Karpas-422 (cell line): ENCODE measurements at regions not wholly inside any gene's neighbourhood (a gene's known extent, or its start where the extent isn't known, plus 50 kb on each side); places are given as distances from the start of the nearest gene placed in this dataset.
A peak's percentile ranks its signal among the peaks of the same experiment; 100 is the strongest.

Source experiments
- DNase-seq: peaks from one replicate; pipeline ENCODE4 v3.0.0-alpha.2; 2015
- H2AFZ ChIP-seq: fragments of 200-600 bp; sonication (generic); 2 replicates; pipeline ENCODE4 v1.6.1; 2014; ENCODE audit warnings: antibody characterized with exemption, low read length, mixed read lengths
- H3K27ac ChIP-seq: fragments of 200-600 bp; sonication (generic); 2 replicates; pipeline ENCODE4 v1.5.1; 2014; ENCODE audit warnings: mild to moderate bottlenecking, low read length, moderate library complexity
- H3K27me3 ChIP-seq: fragments of 200-600 bp; sonication (generic); 2 replicates; pipeline ENCODE4 v1.6.1; 2014; ENCODE audit warnings: low read length, mixed read lengths
- H3K36me3 ChIP-seq: fragments of 200-600 bp; sonication (generic); 2 replicates; pipeline ENCODE4 v1.6.1; 2014; ENCODE audit warnings: low read length, mixed read lengths; ENCODE audit not compliant: insufficient read depth
- H3K4me1 ChIP-seq: fragments of 200-600 bp; sonication (generic); 2 replicates; pipeline ENCODE4 v1.6.1; 2014; ENCODE audit warnings: mild to moderate bottlenecking, low read length, mixed read lengths
- H3K4me2 ChIP-seq: fragments of 200-600 bp; sonication (generic); 2 replicates; pipeline ENCODE4 v1.6.1; 2014; ENCODE audit warnings: low read length, low read depth, mild to moderate bottlenecking; ENCODE audit not compliant: poor library complexity, severe bottlenecking
- H3K4me3 ChIP-seq: fragments of 200-600 bp; sonication (generic); 2 replicates; pipeline ENCODE4 v1.5.1; 2014; ENCODE audit warnings: mild to moderate bottlenecking, antibody characterized with exemption, low read length, mixed read lengths
- H3K79me2 ChIP-seq: fragments of 200-600 bp; sonication (generic); 2 replicates; pipeline ENCODE4 v1.6.1; 2014; ENCODE audit warnings: mild to moderate bottlenecking, low read length, mixed read lengths
- H3K9ac ChIP-seq: fragments of 200-600 bp; sonication (generic); 2 replicates; pipeline ENCODE4 v1.6.0; 2014; ENCODE audit warnings: low read length
- H3K9me2 ChIP-seq: fragments of 200-600 bp; sonication (generic), shearing (Covaris generic); replicated peaks from 2 replicates; pipeline ENCODE4 v1.6.0; 2014; ENCODE audit warnings: mild to moderate bottlenecking, low read length, moderate library complexity; ENCODE audit not compliant: insufficient read depth
- H3K9me3 ChIP-seq: fragments of 300-700, 200-600 bp; sonication (generic); 2 replicates; pipeline ENCODE4 v1.6.1; 2014; ENCODE audit warnings: low read length, mixed read lengths
- H4K20me1 ChIP-seq: fragments of 200-600 bp; sonication (generic); 2 replicates; pipeline ENCODE4 v1.6.1; 2014; ENCODE audit warnings: mild to moderate bottlenecking, antibody characterized with exemption, low read length, low read depth; ENCODE audit not compliant: insufficient read depth

- no peak for DNase-seq
- no peak overlapping the region for H3K4me2 ChIP-seq
- no peaks in the 10 kb centered on the region for H3K4me1 ChIP-seq
- H2AFZ ChIP-seq: no peak overlapping the region
- H3K4me3 ChIP-seq: no peak overlapping the region
- H3K27ac ChIP-seq: no peak overlapping the region
- H3K9me2 ChIP-seq: no peaks in the 10 kb centered on the region
- H3K27me3 ChIP-seq: no peaks in the 10 kb centered on the region
- no peaks in the 10 kb centered on the region for H3K9me3 ChIP-seq
- no peak overlapping the region for H3K9ac ChIP-seq
- no peaks in the 10 kb centered on the region for H3K79me2 ChIP-seq
- no peaks in the 10 kb centered on the region for H3K36me3 ChIP-seq
- no peaks in the 10 kb centered on the region for H4K20me1 ChIP-seq
These were observed 2412.4 kb downstream of the PCDH9 start for GRCh38 chr13:64817691-64818090.

GRCh38 chr13:64810750-64811149 lies 2419.4 kb downstream of the PCDH9 start:
- Histone ChIP-seq H3K27me3 (no peaks in the 10 kb centered on the region), H3K4me1 (no peaks in the 10 kb centered on the region), H3K9me3 (peaks cover 9% of the 10 kb centered on the region; the same call in 1 of the 2 replicates), H3K27ac (no peak overlapping the region), H3K9me2 (no peaks in the 10 kb centered on the region), H3K79me2 (no peaks in the 10 kb centered on the region), H3K4me2 (no peak overlapping the region), H3K4me3 (no peak overlapping the region), H3K36me3 (no peaks in the 10 kb centered on the region), H4K20me1 (no peaks in the 10 kb centered on the region), H2AFZ (0 out of 2 replicates have a peak overlapping the region, but pooled peaks have one; percentile 14), H3K9ac (no peak overlapping the region)
- DNase-seq: no peak

GRCh38 chr13:64808704-64809103 lies 2421.4 kb downstream of the PCDH9 start:
- no peaks in the 10 kb centered on the region for H3K79me2 ChIP-seq
- H2AFZ ChIP-seq: no peak overlapping the region
- H3K9me3 ChIP-seq: peaks cover 9% of the 10 kb centered on the region; the same call in 1 of the 2 replicates
- no peaks in the 10 kb centered on the region for H4K20me1 ChIP-seq
- no peaks in the 10 kb centered on the region for H3K36me3 ChIP-seq
- no peak overlapping the region for H3K4me3 ChIP-seq
- H3K4me1 ChIP-seq: no peaks in the 10 kb centered on the region
- no peaks in the 10 kb centered on the region for H3K9me2 ChIP-seq
- H3K27me3 ChIP-seq: no peaks in the 10 kb centered on the region
- no peak overlapping the region for H3K4me2 ChIP-seq
- no peak overlapping the region for H3K27ac ChIP-seq
- H3K9ac ChIP-seq: no peak overlapping the region
- DNase-seq: no peak

DNA sequence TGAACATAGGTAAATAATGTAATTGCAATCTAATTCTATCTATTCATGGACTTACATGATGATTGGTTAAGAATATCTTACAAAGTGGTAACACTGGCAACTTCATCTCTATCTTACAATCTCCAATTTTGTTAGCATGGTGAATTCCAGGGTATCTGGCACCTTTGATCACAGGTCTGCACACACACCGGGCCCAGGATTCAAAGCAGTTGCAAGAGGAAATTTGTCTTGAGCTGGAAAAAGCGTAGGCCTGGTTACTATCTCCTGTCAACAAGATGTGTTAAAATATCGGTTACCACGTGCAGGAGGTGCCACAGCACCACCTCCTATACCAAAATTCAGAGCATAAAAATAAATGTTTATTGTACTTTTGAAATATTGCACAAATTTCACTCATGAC lies 2428.4 kb downstream of the PCDH9 start:
- H3K27me3 ChIP-seq: no peaks in the 10 kb centered on the region
- H3K79me2 ChIP-seq: no peaks in the 10 kb centered on the region
- no peaks in the 10 kb centered on the region for H3K36me3 ChIP-seq
- no peak overlapping the region for H3K4me2 ChIP-seq
- H3K9ac ChIP-seq: no peak overlapping the region
- H3K27ac ChIP-seq: no peak overlapping the region
- no peaks in the 10 kb centered on the region for H4K20me1 ChIP-seq
- no peak overlapping the region for H3K4me3 ChIP-seq
- H3K9me3 ChIP-seq: no peaks in the 10 kb centered on the region
- H3K4me1 ChIP-seq: no peaks in the 10 kb centered on the region; the same call in 1 of the 2 replicates
- H2AFZ ChIP-seq: no peak overlapping the region
- no peak for DNase-seq
- no peaks in the 10 kb centered on the region for H3K9me2 ChIP-seq

DNA sequence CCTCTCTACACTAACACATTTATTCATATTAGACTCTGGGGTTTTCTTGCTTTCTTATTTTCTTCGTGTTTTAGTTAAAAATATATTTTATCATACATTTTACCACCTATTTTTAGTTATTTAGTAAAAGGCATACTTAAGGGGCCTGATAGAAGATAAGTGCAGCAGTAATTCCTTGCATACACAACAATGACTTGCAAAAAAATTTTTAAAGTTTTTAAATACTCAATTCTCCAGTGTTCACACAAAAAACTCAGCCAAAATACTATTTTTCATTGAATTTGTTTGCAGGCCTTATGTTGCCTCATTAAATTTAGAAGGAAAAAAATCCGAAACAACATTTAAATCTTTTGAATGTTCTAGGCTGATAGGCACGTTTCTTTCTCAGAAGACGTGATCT lies 2431.7 kb downstream of the PCDH9 start:
- Histone ChIP-seq H3K4me2 (no peak overlapping the region), H3K4me1 (no peaks in the 10 kb centered on the region; the same call in 1 of the 2 replicates), H3K27ac (no peak overlapping the region), H4K20me1 (no peaks in the 10 kb centered on the region), H3K4me3 (no peak overlapping the region), H3K79me2 (no peaks in the 10 kb centered on the region), H3K9me3 (no peaks in the 10 kb centered on the region), H3K27me3 (no peaks in the 10 kb centered on the region), H3K9ac (no peak overlapping the region), H3K9me2 (no peaks in the 10 kb centered on the region), H3K36me3 (no peaks in the 10 kb centered on the region), H2AFZ (peak overlapping the region; percentile 80)
- no peak for DNase-seq

DNA sequence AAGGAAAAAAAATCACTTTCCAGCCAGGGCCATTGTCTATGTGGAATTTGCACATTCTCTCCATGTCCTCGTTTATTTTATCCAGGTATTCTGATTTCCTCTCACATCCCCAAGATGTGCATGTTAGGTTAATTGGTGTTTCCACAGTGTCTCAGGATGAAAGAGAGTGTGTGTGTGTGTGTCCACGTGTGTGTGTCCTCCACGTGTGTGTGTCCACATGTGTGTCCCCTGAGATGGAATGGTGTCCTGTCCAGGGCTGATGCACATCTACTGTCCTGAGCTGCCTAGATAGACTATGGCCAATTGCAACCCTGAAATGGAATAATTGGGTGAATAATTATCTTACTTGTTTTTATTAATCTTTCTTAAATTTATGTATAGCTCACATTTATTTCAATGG lies 2436.5 kb downstream of the PCDH9 start:
- Histone ChIP-seq H3K4me1 (no peaks in the 10 kb centered on the region; the same call in 1 of the 2 replicates), H3K79me2 (no peaks in the 10 kb centered on the region), H2AFZ (no peak overlapping the region), H4K20me1 (no peaks in the 10 kb centered on the region), H3K27me3 (no peaks in the 10 kb centered on the region), H3K9me2 (no peaks in the 10 kb centered on the region), H3K4me3 (no peak overlapping the region), H3K9me3 (no peaks in the 10 kb centered on the region), H3K27ac (no peak overlapping the region), H3K36me3 (no peaks in the 10 kb centered on the region), H3K4me2 (no peak overlapping the region), H3K9ac (no peak overlapping the region)
- DNase-seq: no peak

- Histone ChIP-seq H3K9me2 (no peaks in the 10 kb centered on the region), H3K79me2 (no peaks in the 10 kb centered on the region), H3K9me3 (no peaks in the 10 kb centered on the region), H3K4me2 (no peak overlapping the region), H3K36me3 (no peaks in the 10 kb centered on the region), H3K4me1 (no peaks in the 10 kb centered on the region), H3K4me3 (no peak overlapping the region), H3K27me3 (no peaks in the 10 kb centered on the region), H2AFZ (no peak overlapping the region), H4K20me1 (no peaks in the 10 kb centered on the region), H3K27ac (no peak overlapping the region), H3K9ac (no peak overlapping the region)
- DNase-seq: no peak
These were observed 2437.0 kb downstream of the PCDH9 start for GRCh38 chr13:64793131-64793530.

DNA sequence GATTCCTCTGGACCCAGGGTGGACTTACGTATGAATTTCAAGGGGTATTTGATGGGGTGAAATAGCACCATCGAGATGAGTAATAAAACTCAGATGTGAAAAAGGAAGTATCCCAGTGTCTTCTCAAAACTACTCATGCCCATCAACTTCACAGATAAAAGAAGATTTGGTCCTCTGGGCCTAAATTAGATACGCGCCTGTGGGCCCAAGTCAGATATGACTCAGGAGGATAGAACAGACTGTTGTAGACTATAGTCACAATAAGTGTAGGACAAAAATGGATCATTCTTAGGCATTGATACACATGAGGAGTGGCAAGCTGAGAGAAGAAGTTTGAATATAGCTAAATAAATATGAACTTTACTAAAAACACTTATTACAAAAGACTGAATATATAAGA lies 2438.8 kb downstream of the PCDH9 start:
- no peaks in the 10 kb centered on the region for H3K36me3 ChIP-seq
- no peak overlapping the region for H3K9ac ChIP-seq
- H3K27ac ChIP-seq: no peak overlapping the region
- no peaks in the 10 kb centered on the region for H3K27me3 ChIP-seq
- no peak for DNase-seq
- H3K9me3 ChIP-seq: no peaks in the 10 kb centered on the region
- no peaks in the 10 kb centered on the region for H3K79me2 ChIP-seq
- H4K20me1 ChIP-seq: no peaks in the 10 kb centered on the region
- H2AFZ ChIP-seq: no peak overlapping the region
- H3K4me3 ChIP-seq: no peak overlapping the region
- H3K9me2 ChIP-seq: no peaks in the 10 kb centered on the region
- no peak overlapping the region for H3K4me2 ChIP-seq
- no peaks in the 10 kb centered on the region for H3K4me1 ChIP-seq

DNA sequence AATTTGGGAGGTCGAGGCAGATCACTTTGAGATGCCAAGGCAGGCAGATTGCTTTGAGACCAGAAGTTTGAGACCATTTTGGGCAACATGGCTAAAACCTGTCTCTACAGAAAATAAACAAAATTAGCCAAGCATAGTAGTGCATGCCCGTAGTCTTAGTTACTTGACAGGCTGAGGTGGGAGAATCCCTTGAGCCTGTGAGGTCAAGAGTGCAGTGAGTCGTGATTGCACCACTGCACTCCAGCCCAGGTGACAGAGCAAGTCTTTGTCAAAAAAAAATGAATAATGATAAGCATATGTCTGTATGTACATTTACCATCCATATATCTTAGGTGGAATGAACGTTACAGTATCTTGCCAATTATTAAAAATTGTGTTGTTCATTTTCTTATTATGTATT lies 2447.7 kb downstream of the PCDH9 start:
- DNase-seq: no peak
- Histone ChIP-seq H3K27me3 (no peaks in the 10 kb centered on the region), H3K4me1 (no peaks in the 10 kb centered on the region)

More for the DNA sequence above, 2447.7 kb downstream of the PCDH9 start:
- no peaks in the 10 kb centered on the region for H3K9me2 ChIP-seq
- no peak overlapping the region for H3K4me3 ChIP-seq
- no peaks in the 10 kb centered on the region; the same call in 1 of the 2 replicates for H3K9me3 ChIP-seq
- H3K36me3 ChIP-seq: no peaks in the 10 kb centered on the region
- H2AFZ ChIP-seq: 0 out of 2 replicates have a peak overlapping the region, but pooled peaks have one; percentile 26
- H3K9ac ChIP-seq: no peak overlapping the region
- no peaks in the 10 kb centered on the region for H4K20me1 ChIP-seq
- no peaks in the 10 kb centered on the region for H3K79me2 ChIP-seq
- no peak overlapping the region for H3K27ac ChIP-seq
- H3K4me2 ChIP-seq: no peak overlapping the region
